HT-29 (cell line): ENCODE measurements at regions not wholly inside any gene's neighbourhood (a gene's known extent, or its start where the extent isn't known, plus 50 kb on each side); places are given as distances from the start of the nearest gene placed in this dataset.
A peak's percentile ranks its signal among the peaks of the same experiment; 100 is the strongest.

Source experiments
- DNase-seq: peaks from one replicate; pipeline ENCODE4 v3.0.0-alpha.2; 2015; ENCODE audit warnings: low spot score

GRCh38 chr12:11446372-11446771 is 51.0 kb upstream of the PRB2 start:
- no peak for DNase-seq

- no peak for DNase-seq
Measured at GRCh38 chr12:11457996-11458645, 62.8 kb upstream of the PRB2 start.

DNA sequence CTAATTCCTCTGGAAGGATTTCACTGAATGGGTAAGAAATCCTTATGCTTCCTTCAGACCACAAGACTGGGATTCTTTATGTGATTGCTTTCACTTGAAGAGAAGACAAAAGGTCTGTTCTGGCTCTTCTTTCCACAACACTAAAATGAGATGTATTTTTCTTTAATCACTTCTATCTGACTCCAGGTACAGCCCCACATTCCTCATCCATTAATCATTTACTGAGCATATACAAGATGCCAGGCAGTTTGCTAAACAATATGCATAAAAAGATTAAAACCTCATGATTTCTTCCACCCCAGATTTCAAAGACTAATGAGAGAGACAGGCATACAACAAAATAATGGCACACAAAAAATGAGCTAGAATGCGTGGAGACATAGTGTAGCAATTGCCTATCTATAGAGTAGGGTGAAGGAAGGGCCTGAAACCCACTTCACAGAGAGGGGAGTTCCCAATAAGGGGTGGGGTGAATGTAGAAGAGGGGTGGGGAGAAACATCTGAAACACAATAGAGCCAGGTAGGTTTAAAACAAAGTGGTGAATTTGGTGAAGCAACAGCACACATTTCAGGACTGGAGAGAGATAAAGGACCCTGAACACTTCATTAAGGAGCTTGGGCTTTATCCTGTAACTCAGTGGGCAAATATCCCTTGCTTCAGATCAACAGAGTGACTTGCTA is 65.1 kb upstream of the PRB2 start:
- no peak for DNase-seq

GRCh38 chr12:11461433-11461832 is 66.1 kb upstream of the PRB2 start:
- DNase-seq: no peak

DNA sequence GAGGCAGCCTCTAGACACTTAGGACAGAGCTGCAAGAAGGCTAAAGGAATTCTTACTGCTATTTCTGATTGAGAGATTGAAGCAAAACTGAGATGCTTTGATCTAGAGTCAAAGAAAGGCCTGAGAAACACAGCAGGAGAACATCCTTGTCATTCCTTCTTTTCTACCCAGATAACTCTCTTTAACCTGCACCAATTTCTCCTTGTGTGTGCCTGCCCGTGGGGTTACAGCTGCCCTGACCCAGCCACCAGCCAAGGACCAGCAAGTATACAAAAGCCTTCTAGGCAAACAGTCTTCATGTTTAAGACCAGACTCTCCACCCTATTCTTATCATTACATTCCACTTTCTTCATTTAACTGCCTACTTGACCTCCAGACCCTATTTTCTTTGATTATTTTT is 81.7 kb upstream of the PRB2 start:
- DNase-seq: no peak

- no peak for DNase-seq
Measured at GRCh38 chr12:11482955-11483354, 87.6 kb upstream of the PRB2 start.

DNA sequence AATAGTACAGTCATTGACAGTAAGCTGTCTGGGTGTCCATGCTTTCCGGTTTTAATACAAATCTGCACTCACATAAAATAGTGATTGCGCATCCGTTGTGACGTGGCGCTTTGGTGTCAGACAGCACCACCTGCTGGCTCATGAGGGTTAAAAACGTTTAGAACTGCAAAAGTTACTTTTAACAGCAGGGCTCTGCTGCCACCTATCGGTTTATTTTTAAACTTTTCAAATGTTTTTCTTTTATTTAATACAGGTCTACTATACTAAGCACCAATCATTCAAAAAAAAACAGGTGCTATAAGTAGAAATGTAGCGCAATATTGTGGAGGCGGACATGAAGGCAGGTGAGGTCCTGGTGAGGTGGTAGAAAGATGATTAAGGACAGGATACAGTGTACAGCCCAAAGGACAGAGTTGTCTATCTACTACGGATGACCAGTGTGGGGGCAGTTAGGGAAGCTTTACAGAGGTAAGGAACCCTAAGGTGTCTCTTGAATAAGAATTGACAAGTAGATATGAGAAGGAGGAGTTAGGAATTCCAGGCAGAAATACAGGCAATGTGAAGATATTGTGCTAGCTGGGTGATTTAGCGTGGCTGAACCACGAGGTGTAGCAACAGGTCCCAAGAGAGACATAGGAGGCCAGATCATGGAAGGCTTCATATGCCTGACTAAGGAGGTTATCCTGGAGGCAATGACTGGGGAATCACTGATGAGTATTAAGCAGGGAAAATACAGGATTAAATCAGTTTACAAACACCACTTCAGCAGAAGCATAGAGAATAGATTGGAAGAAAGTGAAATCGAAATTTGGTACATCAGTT is 91.5 kb upstream of the PRB2 start:
- peak; percentile 94 for DNase-seq

DNA sequence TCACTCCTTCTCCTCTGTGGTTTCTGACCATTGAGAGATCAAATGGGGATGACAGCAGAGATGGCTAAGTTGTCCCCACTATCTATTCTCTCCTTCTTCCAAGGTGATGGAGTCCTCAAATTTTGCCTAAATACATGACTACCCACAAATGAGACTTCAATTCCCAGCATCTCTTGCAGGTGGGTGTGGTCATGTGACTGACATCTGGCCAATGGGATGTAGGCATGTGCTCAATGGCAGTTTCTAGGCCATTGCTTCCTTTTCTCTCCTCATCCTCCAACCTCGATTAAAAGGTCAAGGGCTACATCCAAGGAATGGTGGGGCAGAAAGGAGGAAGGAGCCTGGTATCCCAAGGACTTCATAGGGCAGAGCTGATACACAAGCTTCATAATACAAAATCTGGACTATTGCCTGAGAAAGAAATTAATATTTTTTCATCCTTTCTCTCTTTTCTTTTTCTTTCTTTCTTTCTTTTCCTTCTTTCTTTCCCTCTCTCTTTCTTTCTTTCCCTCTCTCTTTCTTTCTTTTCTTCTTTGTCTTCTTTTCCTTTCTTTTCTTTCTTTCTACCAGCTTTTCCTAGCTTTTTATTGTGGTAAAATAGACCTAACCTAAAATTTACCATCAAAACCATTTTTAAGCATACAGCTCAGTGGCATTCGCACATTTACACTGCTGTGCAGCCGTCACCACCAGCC is 100.9 kb upstream of the PRB2 start:
- DNase-seq: no peak

DNA sequence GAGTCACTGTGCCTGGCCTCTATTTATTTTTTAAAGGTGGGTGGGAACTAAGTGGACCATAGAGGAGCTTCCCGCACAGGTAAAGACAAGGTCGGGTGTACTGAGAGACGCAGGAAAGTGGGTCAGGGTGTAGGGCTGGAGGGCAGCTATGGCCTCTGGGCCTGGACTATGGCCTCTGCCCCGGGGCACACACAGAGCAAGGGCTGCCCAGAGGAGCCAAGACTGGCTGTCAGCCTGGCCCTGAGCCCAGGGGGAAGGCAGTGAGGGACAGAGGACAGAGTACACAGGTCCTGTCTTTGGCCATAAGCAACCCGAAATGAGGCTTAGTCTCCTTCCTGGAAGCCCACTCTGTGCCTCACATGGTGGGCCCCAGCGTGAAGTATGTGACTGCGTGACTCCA is 102.1 kb upstream of the PRB2 start:
- no peak for DNase-seq

GRCh38 chr12:11497995-11498394 is 102.6 kb upstream of the PRB2 start:
- DNase-seq: no peak

DNA sequence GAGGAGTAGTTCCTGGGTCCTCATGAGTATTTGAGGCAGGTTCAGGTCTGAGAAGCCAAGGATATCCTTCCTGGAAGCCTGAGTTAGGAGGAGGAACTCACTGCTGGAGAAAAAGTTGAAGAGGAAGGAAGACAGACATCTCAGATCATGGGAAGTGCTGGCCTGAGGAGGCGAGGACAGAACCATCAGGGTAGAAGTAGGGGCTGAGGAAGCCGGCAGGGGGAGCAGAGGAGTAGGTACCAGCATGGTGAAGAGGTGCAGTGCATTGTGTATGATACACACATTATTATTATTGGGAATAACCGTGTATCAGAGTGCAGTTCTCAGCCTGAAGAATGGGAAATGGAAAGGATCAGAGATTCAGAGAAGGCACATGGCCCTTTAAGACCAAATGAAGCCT is 103.2 kb upstream of the PRB2 start:
- DNase-seq: peak; percentile 32

DNA sequence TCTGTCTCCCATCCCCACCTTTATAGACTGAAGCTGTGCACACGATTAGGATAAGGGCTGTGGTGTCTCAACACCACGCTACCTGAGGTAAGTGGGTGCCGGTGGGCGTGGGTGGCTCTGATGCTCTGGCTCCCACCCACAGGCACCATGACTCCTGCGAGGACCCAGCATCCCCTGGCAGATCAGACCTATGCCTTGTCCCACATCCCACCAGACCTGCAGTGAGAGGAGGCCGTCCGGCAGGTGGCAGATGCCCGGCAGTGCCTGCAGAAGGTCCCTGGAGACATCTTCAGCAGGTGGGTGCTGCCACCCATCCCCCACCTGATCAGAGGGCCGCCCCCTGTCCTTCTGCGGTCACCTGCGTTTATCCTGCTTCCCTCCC is 104.4 kb upstream of the PRB2 start:
- DNase-seq: no peak

- no peak for DNase-seq
Measured at GRCh38 chr12:11500188-11500860, 105.0 kb upstream of the PRB2 start.

DNA sequence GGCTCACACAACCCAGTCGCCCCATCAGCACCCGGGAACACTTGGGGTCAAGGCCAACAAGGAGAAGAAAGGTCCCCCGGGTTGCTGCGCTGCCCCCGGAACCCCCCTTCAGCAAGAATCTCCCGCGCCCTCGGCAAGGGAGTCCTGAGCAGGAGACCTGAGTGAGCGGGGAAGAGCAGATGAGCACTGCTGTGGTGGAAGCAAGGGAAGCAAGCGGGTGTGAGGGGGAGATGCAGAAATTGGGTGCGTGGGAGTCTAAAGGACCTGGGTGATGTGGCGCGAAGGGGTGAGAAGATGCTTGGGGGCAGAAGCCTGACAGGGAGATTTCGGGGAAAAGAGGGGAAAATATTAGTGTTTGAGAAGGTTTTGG is 105.5 kb upstream of the PRB2 start:
- no peak for DNase-seq

- DNase-seq: no peak
Measured at GRCh38 chr12:11508699-11509098, 113.3 kb upstream of the PRB2 start.

- DNase-seq: no peak
Measured at GRCh38 chr12:11509326-11509725, 114.0 kb upstream of the PRB2 start.

- no peak for DNase-seq
Measured at GRCh38 chr12:11510671-11511070, 115.3 kb upstream of the PRB2 start.

- peak; percentile 45 for DNase-seq
Measured at GRCh38 chr12:11513288-11513687, 117.9 kb upstream of the PRB2 start.

GRCh38 chr12:11517080-11517479 is 121.7 kb upstream of the PRB2 start:
- DNase-seq: no peak

DNA sequence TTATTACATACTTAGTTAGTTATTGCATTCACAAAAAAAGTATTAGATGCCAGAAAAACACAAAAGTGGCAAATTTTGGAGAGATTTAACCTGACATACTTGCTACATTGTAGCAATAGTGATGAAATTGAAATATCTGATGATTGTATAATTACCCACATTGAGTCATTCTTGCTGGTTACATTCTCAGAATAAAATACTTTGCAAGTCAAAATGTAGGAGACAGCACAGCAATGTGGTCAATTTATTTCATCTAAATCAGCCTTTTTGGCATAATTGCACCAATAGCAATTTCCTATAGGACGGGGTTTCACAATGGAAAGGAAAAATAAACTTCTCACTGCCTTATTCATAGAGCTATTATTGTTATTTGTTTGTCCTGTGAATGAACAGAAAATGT is 125.0 kb upstream of the ETV6 start:
- no peak for DNase-seq

DNA sequence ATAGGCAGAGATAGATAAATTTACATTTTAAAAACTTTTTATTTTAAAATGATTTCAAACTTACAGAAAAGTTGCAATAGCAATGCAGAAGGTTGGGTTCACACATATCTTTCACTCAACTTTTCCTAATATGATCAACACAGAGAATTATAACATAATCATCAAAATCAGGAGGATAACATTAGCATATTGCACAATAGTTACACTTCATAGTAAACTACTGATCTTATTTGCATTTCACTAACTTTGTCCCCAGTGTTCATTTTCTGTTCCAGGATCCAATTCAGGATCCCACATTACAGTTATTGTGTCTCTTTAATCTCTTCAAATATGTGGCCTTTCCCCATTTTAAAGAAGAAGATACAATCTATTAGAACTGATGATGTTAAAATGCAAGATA is 115.4 kb upstream of the ETV6 start:
- no peak for DNase-seq

- DNase-seq: no peak
Measured at GRCh38 chr12:11535127-11535526, 114.3 kb upstream of the ETV6 start.
